H1 (cell line): ENCODE measurements at regions not wholly inside any gene's neighbourhood (a gene's known extent, or its start where the extent isn't known, plus 50 kb on each side); places are given as distances from the start of the nearest gene placed in this dataset.

ENCODE experiments used
- CTCF ChIA-PET: fragments of 300-600 bp; sonication (Branson Sonifier 250); formaldehyde crosslinking; loops from one replicate; lab custom pipeline; 2021; ENCODE audit not compliant: partially characterized antibody; lab: Charles Lee
- POLR2A ChIA-PET: fragments of 300-600 bp; sonication (Branson Sonifier 250); formaldehyde crosslinking; loops from one replicate; lab custom pipeline; 2021; ENCODE audit warnings: inconsistent platforms; ENCODE audit not compliant: partially characterized antibody; lab: Charles Lee
- DNase-seq, 2 experiments: peaks; one replicate each; pipeline versions ENCODE4 v3.0.0 to v3.0.0-alpha.2; 2010 to 2022; ENCODE audit warnings: low spot score in 2 of 2, low read depth in 1 of 2, mixed read lengths in 1 of 2
- FAIRE-seq: peaks from 2 replicates; lab custom pipeline; 2011; peaks lifted over from hg19 to GRCh38; lab: Jason Lieb, UNC
- H2AFZ ChIP-seq: 2 replicates; pipeline ENCODE4 v1.8.1; 2012; ENCODE audit warnings: low read length, inconsistent platforms
- H2AK5ac ChIP-seq: 2 replicates; pipeline ENCODE4 v1.6.1; 2013; ENCODE audit warnings: low read depth, low read length
- H2BK120ac ChIP-seq: replicated peaks from 2 replicates; pipeline ENCODE3; 2013; ENCODE audit warnings: low read depth, low read length, inconsistent platforms
- H2BK12ac ChIP-seq: 2 replicates; pipeline ENCODE4 v1.6.1; 2013; ENCODE audit warnings: low read depth, low read length
- H2BK15ac ChIP-seq: 2 replicates; pipeline ENCODE4 v1.6.1; 2013; ENCODE audit warnings: low read length
- H2BK20ac ChIP-seq: 2 replicates; pipeline ENCODE4 v1.6.1; 2013; ENCODE audit warnings: low read length
- H2BK5ac ChIP-seq: 2 replicates; pipeline ENCODE4 v1.6.1; 2013; ENCODE audit warnings: low read depth, low read length
- H3K14ac ChIP-seq: 2 replicates; pipeline ENCODE4 v1.6.1; 2013; ENCODE audit warnings: inconsistent platforms; ENCODE audit not compliant: insufficient read length
- H3K18ac ChIP-seq: 2 replicates; pipeline ENCODE4 v1.6.1; 2013; ENCODE audit warnings: low read length; ENCODE audit errors: extremely low read depth
- H3K23ac ChIP-seq: 2 replicates; pipeline ENCODE4 v1.6.1; 2013; ENCODE audit warnings: inconsistent platforms; ENCODE audit not compliant: insufficient read length
- H3K23me2 ChIP-seq: 2 replicates; pipeline ENCODE4 v1.6.1; 2013; ENCODE audit warnings: low read depth, low read length
- H3K27ac ChIP-seq: 2 replicates; pipeline ENCODE4 v1.6.1; 2011; ENCODE audit warnings: low read depth, low read length, inconsistent platforms
- H3K27me3 ChIP-seq, 4 experiments: replicated peaks in 1 of 4; 1 replicate in 1 of 4; 2 replicates in 3 of 4; pipeline versions ENCODE4 v1.6.1 to v1.8.1; 2011 to 2013; ENCODE audit warnings: low read length in 3 of 4, mild to moderate bottlenecking in 3 of 4, inconsistent platforms in 2 of 4, mixed read lengths in 2 of 4, moderate library complexity in 1 of 4; ENCODE audit not compliant: control insufficient read depth in 3 of 4, insufficient read depth in 3 of 4; ENCODE audit errors: extremely low read depth in 1 of 4
- H3K36me3 ChIP-seq, 4 experiments: 2 replicates each; pipeline versions ENCODE4 v1.6.1 to v1.8.1; 2011 to 2013; ENCODE audit warnings: mild to moderate bottlenecking in 4 of 4, low read length in 3 of 4, moderate library complexity in 2 of 4, control low read depth in 1 of 4, inconsistent platforms in 1 of 4; ENCODE audit not compliant: insufficient read depth in 4 of 4, control insufficient read depth in 2 of 4
- H3K4ac ChIP-seq: replicated peaks from 2 replicates; pipeline ENCODE3; 2013; ENCODE audit warnings: low read length, low read depth, mixed read lengths, inconsistent platforms; ENCODE audit not compliant: insufficient read length
- H3K4me1 ChIP-seq, 4 experiments: replicated peaks in 1 of 4; 1 replicate in 1 of 4; 2 replicates in 3 of 4; pipeline versions ENCODE4 v1.6.1 to v1.8.1; 2011 to 2013; ENCODE audit warnings: low read length in 3 of 4, inconsistent platforms in 2 of 4, mixed read lengths in 1 of 4; ENCODE audit not compliant: insufficient read depth in 4 of 4, control insufficient read depth in 3 of 4
- H3K4me2 ChIP-seq, 2 experiments: 2 replicates each; pipeline versions ENCODE4 v1.6.1 to v1.8.1; 2011 to 2013; ENCODE audit warnings: low read depth in 2 of 2, low read length in 2 of 2, control low read depth in 1 of 2, inconsistent platforms in 1 of 2, mild to moderate bottlenecking in 1 of 2; ENCODE audit not compliant: insufficient read depth in 1 of 2
- H3K4me3 ChIP-seq, 4 experiments: fragments of 200-600, 300-600 bp in 1 of 4; sonication (generic), shearing (Covaris generic), sonication (Bioruptor Twin) in 1 of 4; 2 replicates each; pipeline versions ENCODE4 v1.5.1 to v1.8.1; 2011 to 2016; ENCODE audit warnings: low read length in 4 of 4, low read depth in 3 of 4, control low read depth in 2 of 4, inconsistent platforms in 2 of 4, mild to moderate bottlenecking in 2 of 4, mixed read lengths in 1 of 4, moderate library complexity in 1 of 4; ENCODE audit not compliant: insufficient read depth in 2 of 4; ENCODE audit errors: extremely low read depth in 1 of 4
- H3K56ac ChIP-seq: replicated peaks from 2 replicates; pipeline ENCODE3; 2013; ENCODE audit warnings: low read depth, mild to moderate bottlenecking, mixed read lengths, low read length, inconsistent platforms; ENCODE audit not compliant: insufficient read length
- H3K79me1 ChIP-seq: 2 replicates; pipeline ENCODE4 v1.6.1; 2013; ENCODE audit warnings: low read depth, low read length, control low read depth
- H3K79me2 ChIP-seq, 2 experiments: 2 replicates each; pipeline versions ENCODE4 v1.6.1 to v1.8.1; 2012 to 2013; ENCODE audit warnings: low read length in 2 of 2, mild to moderate bottlenecking in 2 of 2, inconsistent platforms in 1 of 2; ENCODE audit not compliant: insufficient read depth in 2 of 2, control insufficient read depth in 1 of 2
- H3K9ac ChIP-seq, 4 experiments: replicated peaks in 1 of 4; 1 replicate in 1 of 4; 2 replicates in 3 of 4; pipeline versions ENCODE4 v1.6.1 to v1.8.1; 2011 to 2013; ENCODE audit warnings: low read depth in 3 of 4, low read length in 3 of 4, control low read depth in 2 of 4, mild to moderate bottlenecking in 2 of 4, moderate library complexity in 2 of 4, inconsistent platforms in 1 of 4; ENCODE audit errors: extremely low read depth in 1 of 4
- H3K9me3 ChIP-seq, 2 experiments: 2 replicates each; pipeline versions ENCODE4 v1.6.1 to v1.8.1; 2012 to 2013; ENCODE audit warnings: mild to moderate bottlenecking in 2 of 2, moderate library complexity in 2 of 2, control low read depth in 1 of 2, inconsistent platforms in 1 of 2, low read depth in 1 of 2, low read length in 1 of 2, mixed read lengths in 1 of 2; ENCODE audit not compliant: insufficient read depth in 2 of 2
- H4K20me1 ChIP-seq, 2 experiments: replicated peaks in 1 of 2; 2 replicates each; pipeline versions ENCODE3 to v1.8.1; 2011 to 2013; ENCODE audit warnings: inconsistent platforms in 2 of 2, low read length in 2 of 2, mild to moderate bottlenecking in 1 of 2; ENCODE audit not compliant: insufficient read depth in 2 of 2, control insufficient read depth in 1 of 2
- H4K5ac ChIP-seq: 2 replicates; pipeline ENCODE4 v1.6.1; 2013; ENCODE audit warnings: low read length, low read depth, mixed read lengths, inconsistent platforms; ENCODE audit not compliant: insufficient read length
- H4K8ac ChIP-seq: 2 replicates; pipeline ENCODE4 v1.8.0; 2013; ENCODE audit warnings: mild to moderate bottlenecking, moderate library complexity, low read length, inconsistent platforms; ENCODE audit not compliant: insufficient read depth; ENCODE audit errors: extremely low read depth
- H4K91ac ChIP-seq: replicated peaks from 2 replicates; pipeline ENCODE3; 2013; ENCODE audit warnings: low read length, mixed read lengths, inconsistent platforms; ENCODE audit not compliant: insufficient read length
- CEBPB ChIP-seq: IDR thresholded peaks from 2 replicates; pipeline ENCODE4 v1.6.1; 2012; ENCODE audit warnings: low read depth, low read length
- GTF2F1 ChIP-seq: IDR thresholded peaks from 2 replicates; pipeline ENCODE4 v1.6.1; 2012; ENCODE audit warnings: low read depth, low read length, improper control_type of control experiment, borderline replicate concordance
- KDM5A ChIP-seq: fragments of 200-600 bp; IDR thresholded peaks from 2 replicates; pipeline ENCODE4 v1.7.1; 2012; ENCODE audit warnings: mild to moderate bottlenecking, low read length, inconsistent platforms, mixed read lengths
- POU5F1 ChIP-seq: IDR thresholded peaks from 2 replicates; pipeline ENCODE4 v1.6.1; 2011; ENCODE audit warnings: low read depth, mild to moderate bottlenecking, low read length, moderate library complexity
- RAD21 ChIP-seq, 2 experiments: IDR thresholded peaks in 1 of 2; conservative IDR thresholded peaks in 1 of 2; 2 replicates each; pipeline ENCODE4 v1.6.1; 2011; ENCODE audit warnings: low read depth in 2 of 2, low read length in 2 of 2, improper control_type of control experiment in 1 of 2, inconsistent platforms in 1 of 2, mild to moderate bottlenecking in 1 of 2, moderate library complexity in 1 of 2
- SIN3A ChIP-seq, 2 experiments: IDR thresholded peaks in 1 of 2; conservative IDR thresholded peaks in 1 of 2; 2 replicates each; pipeline ENCODE4 v1.6.1; 2011 to 2012; ENCODE audit warnings: low read length in 2 of 2, improper control_type of control experiment in 1 of 2, low read depth in 1 of 2, mild to moderate bottlenecking in 1 of 2
- SP2 ChIP-seq: IDR thresholded peaks from 2 replicates; pipeline ENCODE4 v1.6.1; 2012; ENCODE audit warnings: mild to moderate bottlenecking, low read length, inconsistent platforms
- YY1 ChIP-seq: IDR thresholded peaks from 2 replicates; pipeline ENCODE4 v1.6.1; 2011; ENCODE audit warnings: low read depth, mild to moderate bottlenecking, low read length
- WGBS, 2 experiments: shearing (Covaris generic) in 1 of 2; methylation state at CpG; one replicate each; pipeline versions ENCODE4 v1.1.6 to v1.1.7; 2013 to 2015; ENCODE audit warnings: low lambda C conversion rate in 2 of 2, mixed read lengths in 2 of 2, inconsistent platforms in 1 of 2, low coverage in 1 of 2, missing lambda C conversion rate in 1 of 2; ENCODE audit not compliant: insufficient replicate concordance in 2 of 2, insufficient coverage in 1 of 2, insufficient read length in 1 of 2; ENCODE audit errors: extremely low coverage in 1 of 2, missing lambda C conversion rate in 1 of 2; 5-methylcytosine and 5-hydroxymethylcytosine counted together

DNA sequence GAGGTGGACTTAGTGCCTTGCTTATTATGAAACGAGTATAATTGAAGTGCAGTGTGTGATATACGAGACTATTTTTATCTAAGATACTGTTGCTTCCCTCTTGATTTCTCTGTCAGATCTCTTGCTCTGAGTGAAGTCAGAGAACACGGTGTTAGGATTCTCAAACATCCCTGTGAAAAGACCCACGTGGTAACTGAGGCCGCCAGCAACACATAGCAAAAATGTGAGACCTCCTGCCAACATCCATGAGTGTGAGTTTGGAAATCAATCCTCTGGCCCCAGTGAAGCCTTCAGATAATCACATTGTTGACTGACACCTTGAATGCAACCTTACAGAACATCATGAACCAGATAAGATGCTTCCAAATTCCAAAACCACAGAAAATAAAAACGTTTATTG lies 954.4 kb downstream of the FAT4 start:
- Histone ChIP-seq H3K4ac (no peak overlapping the region), H2AK5ac (no peak overlapping the region), H3K27me3 (no peaks in the 10 kb centered on the region), H3K14ac (no peak overlapping the region), H2BK20ac (no peak overlapping the region), H3K79me1 (no peaks in the 10 kb centered on the region), H3K9ac (no peak overlapping the region), H3K4me1 (no peaks in the 10 kb centered on the region), H3K4me3 (no peak overlapping the region), H3K79me2 (no peaks in the 10 kb centered on the region), H4K5ac (no peak overlapping the region), H4K91ac (no peak overlapping the region), H3K36me3 (no peaks in the 10 kb centered on the region), H3K56ac (no peak overlapping the region), H3K4me2 (no peak overlapping the region), H2BK120ac (no peak overlapping the region), H3K18ac (no peak overlapping the region), H3K9me3 (no peaks in the 10 kb centered on the region), H3K23me2 (no peaks in the 10 kb centered on the region), H4K8ac (no peak overlapping the region), H2BK12ac (no peak overlapping the region), H2BK15ac (no peak overlapping the region), H4K20me1 (no peaks in the 10 kb centered on the region), H2BK5ac (no peak overlapping the region), H3K23ac (no peak overlapping the region), H2AFZ (0 out of 2 replicates have a peak overlapping the region, but pooled peaks have one; percentile 6), H3K27ac (no peak overlapping the region)
- ChIA-PET CTCF (no interaction called here), POLR2A (no interaction called here)
- WGBS, 2 experiments, result 85% methylated on average over 6 of the region's 6 CpGs; no CpG with 5 or more reads in 1 of the 2 experiments
- TF ChIP-seq POU5F1 (no peak), SP2 (no peak), GTF2F1 (no peak), RAD21 (IDR thresholded peaks at IDR 0.05 in 1 of 2, conservative IDR thresholded peaks at IDR 0.05 in 1 of 2; ENCODE audit: low read depth in 2 of 2, low read length in 2 of 2) (no peak), KDM5A (no peak), YY1 (no peak), SIN3A (conservative IDR thresholded peaks at IDR 0.05 in 1 of 2, IDR thresholded peaks at IDR 0.05 in 1 of 2; ENCODE audit: low read depth in 1 of 2, low read length in 2 of 2) (no peak), CEBPB (no peak)
- no peak for DNase-seq
- no peak for FAIRE-seq
